Liver (tissue), 3 donors: ENCODE measurements at regions not wholly inside any gene's neighbourhood (a gene's known extent, or its start where the extent isn't known, plus 50 kb on each side); places are given as distances from the start of the nearest gene placed in this dataset.

Source experiments
- CTCF ChIP-seq: fragments of 150-350 bp; IDR thresholded peaks from 2 replicates; pipeline ENCODE4 v1.5.1; 2017; ENCODE audit warnings: improper control_type of control experiment, low read depth, low read length; ENCODE audit not compliant: missing input control
- FOXA1 ChIP-seq: IDR thresholded peaks from 2 replicates; pipeline ENCODE4 v1.6.1; 2016; ENCODE audit warnings: antibody characterized with exemption
- HNF4A ChIP-seq, 2 donors: conservative IDR thresholded peaks; 2 replicates each; pipeline ENCODE4 v1.6.1; 2016; ENCODE audit warnings: antibody characterized with exemption in 2 of 2, mild to moderate bottlenecking in 2 of 2
- MAX ChIP-seq: IDR thresholded peaks from 2 replicates; pipeline ENCODE4 v1.6.1; 2016; ENCODE audit warnings: antibody characterized with exemption
- NR2F2 ChIP-seq: IDR thresholded peaks from 2 replicates; pipeline ENCODE4 v1.6.1; 2016; ENCODE audit warnings: antibody characterized with exemption
- RAD21 ChIP-seq, 2 donors: IDR thresholded peaks; 2 replicates each; pipeline ENCODE4 v1.6.1; 2016; ENCODE audit warnings: antibody characterized with exemption in 2 of 2, mild to moderate bottlenecking in 2 of 2
- RXRA ChIP-seq, 2 donors: IDR thresholded peaks; 2 replicates each; pipeline ENCODE4 v1.6.1; 2017 to 2018; ENCODE audit warnings: antibody characterized with exemption in 2 of 2, mild to moderate bottlenecking in 1 of 2
- TF ChIP-seq, protein P1 (sequence below): IDR thresholded peaks from 2 replicates; pipeline ENCODE4 v1.6.1; 2016; ENCODE audit warnings: antibody characterized with exemption, mild to moderate bottlenecking
- TF ChIP-seq, protein P2 (sequence below): IDR thresholded peaks from 2 replicates; pipeline ENCODE4 v1.6.1; 2016; ENCODE audit warnings: antibody characterized with exemption
- donor health status: healthy.
- donor health status: healthy.

DNA sequence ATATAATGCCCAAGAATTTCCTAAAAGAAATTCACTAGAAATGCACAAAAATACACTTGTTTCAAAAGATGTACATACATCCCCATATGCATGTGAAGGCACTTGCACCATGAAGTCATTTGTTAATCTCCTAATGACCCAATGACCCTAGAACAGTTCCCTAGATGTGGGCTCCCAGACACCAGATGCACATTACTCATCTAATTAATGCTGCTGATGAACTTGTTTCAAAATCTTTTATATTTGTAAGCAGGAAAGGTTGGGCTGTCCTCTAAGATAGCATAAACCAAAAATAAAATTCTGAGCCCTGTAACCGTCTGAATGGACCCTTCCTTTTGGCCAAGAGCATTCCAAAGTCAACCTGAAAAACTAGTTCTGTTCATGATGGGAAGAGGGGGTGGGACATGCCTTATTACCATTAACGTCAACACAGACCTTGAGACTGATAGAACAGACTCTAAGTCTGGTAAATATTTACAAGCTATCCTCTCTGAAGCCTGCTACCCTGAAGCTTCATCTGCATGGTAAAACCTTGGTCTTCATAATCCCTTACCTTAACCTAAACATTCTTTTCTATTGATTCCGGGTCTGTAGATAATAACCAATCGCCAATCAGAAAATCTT lies 91.0 kb upstream of the DAPK1 start:
- no peak for TF ChIP-seq CTCF
- TF ChIP-seq, protein P1, sequence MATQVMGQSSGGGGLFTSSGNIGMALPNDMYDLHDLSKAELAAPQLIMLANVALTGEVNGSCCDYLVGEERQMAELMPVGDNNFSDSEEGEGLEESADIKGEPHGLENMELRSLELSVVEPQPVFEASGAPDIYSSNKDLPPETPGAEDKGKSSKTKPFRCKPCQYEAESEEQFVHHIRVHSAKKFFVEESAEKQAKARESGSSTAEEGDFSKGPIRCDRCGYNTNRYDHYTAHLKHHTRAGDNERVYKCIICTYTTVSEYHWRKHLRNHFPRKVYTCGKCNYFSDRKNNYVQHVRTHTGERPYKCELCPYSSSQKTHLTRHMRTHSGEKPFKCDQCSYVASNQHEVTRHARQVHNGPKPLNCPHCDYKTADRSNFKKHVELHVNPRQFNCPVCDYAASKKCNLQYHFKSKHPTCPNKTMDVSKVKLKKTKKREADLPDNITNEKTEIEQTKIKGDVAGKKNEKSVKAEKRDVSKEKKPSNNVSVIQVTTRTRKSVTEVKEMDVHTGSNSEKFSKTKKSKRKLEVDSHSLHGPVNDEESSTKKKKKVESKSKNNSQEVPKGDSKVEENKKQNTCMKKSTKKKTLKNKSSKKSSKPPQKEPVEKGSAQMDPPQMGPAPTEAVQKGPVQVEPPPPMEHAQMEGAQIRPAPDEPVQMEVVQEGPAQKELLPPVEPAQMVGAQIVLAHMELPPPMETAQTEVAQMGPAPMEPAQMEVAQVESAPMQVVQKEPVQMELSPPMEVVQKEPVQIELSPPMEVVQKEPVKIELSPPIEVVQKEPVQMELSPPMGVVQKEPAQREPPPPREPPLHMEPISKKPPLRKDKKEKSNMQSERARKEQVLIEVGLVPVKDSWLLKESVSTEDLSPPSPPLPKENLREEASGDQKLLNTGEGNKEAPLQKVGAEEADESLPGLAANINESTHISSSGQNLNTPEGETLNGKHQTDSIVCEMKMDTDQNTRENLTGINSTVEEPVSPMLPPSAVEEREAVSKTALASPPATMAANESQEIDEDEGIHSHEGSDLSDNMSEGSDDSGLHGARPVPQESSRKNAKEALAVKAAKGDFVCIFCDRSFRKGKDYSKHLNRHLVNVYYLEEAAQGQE = peak; percentile 61
- peak; percentile 66 for TF ChIP-seq FOXA1
- TF ChIP-seq NR2F2 = no peak
- TF ChIP-seq RAD21 (IDR thresholded peaks at IDR 0.05) = peak in 1 of 2 donors; percentile 31
- peak; percentile 59 to 67 for TF ChIP-seq HNF4A (conservative IDR thresholded peaks at IDR 0.05)
- no peak for TF ChIP-seq MAX
- TF ChIP-seq, protein P2, sequence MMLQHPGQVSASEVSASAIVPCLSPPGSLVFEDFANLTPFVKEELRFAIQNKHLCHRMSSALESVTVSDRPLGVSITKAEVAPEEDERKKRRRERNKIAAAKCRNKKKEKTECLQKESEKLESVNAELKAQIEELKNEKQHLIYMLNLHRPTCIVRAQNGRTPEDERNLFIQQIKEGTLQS = no peak
- TF ChIP-seq RXRA (IDR thresholded peaks at IDR 0.05) = peak; percentile 28 to 64
